ENCODE measurements at regions not wholly inside any gene's neighbourhood (a gene's known extent, or its start where the extent isn't known, plus 50 kb on each side); places are given as distances from the start of the nearest gene placed in this dataset.

GRCh38 chr20:7057611-7058010 lies 290.1 kb downstream of the BMP2 start:
- Histone ChIP-seq H3K9ac (no peak overlapping the region), H2AFZ (no peak overlapping the region), H3K79me2 (ENCODE audit: insufficient read depth) (no peaks in the 10 kb centered on the region), H3K4me2 (ENCODE audit: unreplicated experiment) (no peak overlapping the region), H3K4me1 (ENCODE audit: insufficient read depth) (no peaks in the 10 kb centered on the region), H3K36me3 (ENCODE audit: low read depth) (no peaks in the 10 kb centered on the region), H3K27ac (no peak overlapping the region), H3K4me3 (no peak overlapping the region), H3K9me2 (ENCODE audit: insufficient read depth) (no peaks in the 10 kb centered on the region), H3K27me3 (replicated peaks; ENCODE audit: insufficient read depth) (no peaks in the 10 kb centered on the region), H3K9me3 (ENCODE audit: low read depth) (no peaks in the 10 kb centered on the region), H4K20me1 (ENCODE audit: insufficient read depth) (no peaks in the 10 kb centered on the region), H3F3A (ENCODE audit: insufficient read depth) (no peaks in the 10 kb centered on the region)
- in situ Hi-C loops (cut with MboI), result no loop called here
- 6 to 8% methylated on average over 3 of the region's 3 CpGs for whole genome bisulfite sequencing, 2 experiments (ENCODE audit: low coverage in 1 of 2, low lambda C conversion rate in 2 of 2, missing lambda C conversion rate in 2 of 2)
- no peak for DNase-seq
- TF ChIP-seq EZH2 (IDR thresholded peaks at IDR 0.05; ENCODE audit: insufficient read depth, poor library complexity, severe bottlenecking), result no peak
- TF ChIP-seq EZH2phosphoT487 (IDR thresholded peaks at IDR 0.05; ENCODE audit: insufficient read depth, low read depth), result no peak

- Histone ChIP-seq H3K9ac (no peak overlapping the region), H3K9me3 (ENCODE audit: low read depth) (no peaks in the 10 kb centered on the region), H2AFZ (no peak overlapping the region), H3K4me3 (no peak overlapping the region), H3K4me2 (ENCODE audit: unreplicated experiment) (no peak overlapping the region), H3K27ac (no peak overlapping the region), H4K20me1 (ENCODE audit: insufficient read depth) (no peaks in the 10 kb centered on the region), H3F3A (ENCODE audit: insufficient read depth) (no peaks in the 10 kb centered on the region), H3K9me2 (ENCODE audit: insufficient read depth) (no peaks in the 10 kb centered on the region), H3K27me3 (replicated peaks; ENCODE audit: insufficient read depth) (no peaks in the 10 kb centered on the region), H3K79me2 (ENCODE audit: insufficient read depth) (no peaks in the 10 kb centered on the region), H3K36me3 (ENCODE audit: low read depth) (no peaks in the 10 kb centered on the region), H3K4me1 (ENCODE audit: insufficient read depth) (no peaks in the 10 kb centered on the region)
- WGBS, 2 experiments (ENCODE audit: low coverage in 1 of 2, low lambda C conversion rate in 2 of 2, missing lambda C conversion rate in 2 of 2), result 21 to 29% methylated on average over 5 of the region's 5 CpGs
- in situ Hi-C loops (cut with MboI), result no loop called here
- TF ChIP-seq EZH2 (IDR thresholded peaks at IDR 0.05; ENCODE audit: insufficient read depth, poor library complexity, severe bottlenecking) (no peak), EZH2phosphoT487 (IDR thresholded peaks at IDR 0.05; ENCODE audit: insufficient read depth, low read depth) (no peak)
- DNase-seq, result no peak
Measured at GRCh38 chr20:7078804-7079203, 311.3 kb downstream of the BMP2 start.

- Histone ChIP-seq H3K4me1 (ENCODE audit: insufficient read depth) (no peaks in the 10 kb centered on the region), H3K79me2 (ENCODE audit: insufficient read depth) (no peaks in the 10 kb centered on the region), H3K9me2 (ENCODE audit: insufficient read depth) (no peaks in the 10 kb centered on the region), H3K9me3 (ENCODE audit: low read depth) (no peaks in the 10 kb centered on the region), H3K36me3 (ENCODE audit: low read depth) (no peaks in the 10 kb centered on the region), H2AFZ (no peak overlapping the region), H3K27me3 (replicated peaks; ENCODE audit: insufficient read depth) (no peaks in the 10 kb centered on the region), H4K20me1 (ENCODE audit: insufficient read depth) (no peaks in the 10 kb centered on the region), H3K4me3 (no peak overlapping the region), H3K9ac (no peak overlapping the region), H3K27ac (no peak overlapping the region), H3K4me2 (ENCODE audit: unreplicated experiment) (no peak overlapping the region), H3F3A (ENCODE audit: insufficient read depth) (no peaks in the 10 kb centered on the region)
- in situ Hi-C loops (cut with MboI), result no loop called here
- DNase-seq, result no peak
- 13 to 14% methylated on average over 3 of the region's 3 CpGs for WGBS, 2 experiments (ENCODE audit: low coverage in 1 of 2, low lambda C conversion rate in 2 of 2, missing lambda C conversion rate in 2 of 2)
- TF ChIP-seq EZH2phosphoT487 (IDR thresholded peaks at IDR 0.05; ENCODE audit: insufficient read depth, low read depth) (no peak), EZH2 (IDR thresholded peaks at IDR 0.05; ENCODE audit: insufficient read depth, poor library complexity, severe bottlenecking) (no peak)
Measured at GRCh38 chr20:7080472-7080871, 313.0 kb downstream of the BMP2 start.

GRCh38 chr20:7085467-7085866 lies 318.0 kb downstream of the BMP2 start:
- in situ Hi-C loops (cut with MboI), result no loop called here
- H3K4me2 ChIP-seq (ENCODE audit: unreplicated experiment), result no peak overlapping the region
- H3K36me3 ChIP-seq (ENCODE audit: low read depth), result no peaks in the 10 kb centered on the region
- DNase-seq, result no peak
- no peaks in the 10 kb centered on the region for H3K4me1 ChIP-seq (ENCODE audit: insufficient read depth)
- no peak overlapping the region for H3K9ac ChIP-seq
- no peaks in the 10 kb centered on the region for H3F3A ChIP-seq (ENCODE audit: insufficient read depth)
- no peak overlapping the region for H3K4me3 ChIP-seq
- TF ChIP-seq EZH2phosphoT487 (IDR thresholded peaks at IDR 0.05; ENCODE audit: insufficient read depth, low read depth), result no peak
- TF ChIP-seq EZH2 (IDR thresholded peaks at IDR 0.05; ENCODE audit: insufficient read depth, poor library complexity, severe bottlenecking), result no peak
- peaks cover 7% of the 10 kb centered on the region for H3K27me3 ChIP-seq (replicated peaks; ENCODE audit: insufficient read depth)
- 33 to 41% methylated on average over 1 of the region's 1 CpG for WGBS, 2 experiments (ENCODE audit: low coverage in 1 of 2, low lambda C conversion rate in 2 of 2, missing lambda C conversion rate in 2 of 2)
- H3K9me3 ChIP-seq (ENCODE audit: low read depth), result no peaks in the 10 kb centered on the region
- no peaks in the 10 kb centered on the region for H3K79me2 ChIP-seq (ENCODE audit: insufficient read depth)
- no peaks in the 10 kb centered on the region for H3K9me2 ChIP-seq (ENCODE audit: insufficient read depth)
- no peaks in the 10 kb centered on the region for H4K20me1 ChIP-seq (ENCODE audit: insufficient read depth)
- no peak overlapping the region for H3K27ac ChIP-seq
- no peak overlapping the region for H2AFZ ChIP-seq

- WGBS, 2 experiments (ENCODE audit: low coverage in 1 of 2, low lambda C conversion rate in 2 of 2, missing lambda C conversion rate in 2 of 2), result 50 to 74% methylated on average over 1 of the region's 1 CpG
- TF ChIP-seq EZH2 (IDR thresholded peaks at IDR 0.05; ENCODE audit: insufficient read depth, poor library complexity, severe bottlenecking), result no peak
- no peak for TF ChIP-seq EZH2phosphoT487 (IDR thresholded peaks at IDR 0.05; ENCODE audit: insufficient read depth, low read depth)
Measured at GRCh38 chr20:7087803-7088202, 320.3 kb downstream of the BMP2 start.

More at GRCh38 chr20:7087803-7088202, 320.3 kb downstream of the BMP2 start:
- Histone ChIP-seq H3K36me3 (ENCODE audit: low read depth) (no peaks in the 10 kb centered on the region), H3K4me3 (no peak overlapping the region), H3F3A (ENCODE audit: insufficient read depth) (no peaks in the 10 kb centered on the region), H3K79me2 (ENCODE audit: insufficient read depth) (no peaks in the 10 kb centered on the region), H3K9me3 (ENCODE audit: low read depth) (no peaks in the 10 kb centered on the region), H2AFZ (no peak overlapping the region), H3K9me2 (ENCODE audit: insufficient read depth) (no peaks in the 10 kb centered on the region), H3K27me3 (replicated peaks; ENCODE audit: insufficient read depth) (peaks cover 7% of the 10 kb centered on the region), H3K4me2 (ENCODE audit: unreplicated experiment) (no peak overlapping the region), H3K4me1 (ENCODE audit: insufficient read depth) (no peaks in the 10 kb centered on the region), H4K20me1 (ENCODE audit: insufficient read depth) (no peaks in the 10 kb centered on the region), H3K9ac (no peak overlapping the region), H3K27ac (no peak overlapping the region)
- in situ Hi-C loops (cut with MboI), result no loop called here
- DNase-seq, result no peak

Measured in GM23248 (cell line).